ENCODE measurements at regions not wholly inside any gene's neighbourhood (a gene's known extent, or its start where the extent isn't known, plus 50 kb on each side); places are given as distances from the start of the nearest gene placed in this dataset.
"Not testable (repeated sequence)": the region's sequence is repeated elsewhere in the genome, so short reads cannot be mapped to it uniquely, and the experiment has no call there.

- DNase-seq (ENCODE audit: low read depth in 4 of 4, low spot score in 3 of 4) = no peak
Measured at GRCh38 chr1:232859216-232859615, 54.0 kb downstream of the MAP10 start.

- no peak for DNase-seq (ENCODE audit: low read depth in 4 of 4, low spot score in 3 of 4)
Measured at GRCh38 chr1:232861107-232861506, 55.9 kb downstream of the MAP10 start.

DNA sequence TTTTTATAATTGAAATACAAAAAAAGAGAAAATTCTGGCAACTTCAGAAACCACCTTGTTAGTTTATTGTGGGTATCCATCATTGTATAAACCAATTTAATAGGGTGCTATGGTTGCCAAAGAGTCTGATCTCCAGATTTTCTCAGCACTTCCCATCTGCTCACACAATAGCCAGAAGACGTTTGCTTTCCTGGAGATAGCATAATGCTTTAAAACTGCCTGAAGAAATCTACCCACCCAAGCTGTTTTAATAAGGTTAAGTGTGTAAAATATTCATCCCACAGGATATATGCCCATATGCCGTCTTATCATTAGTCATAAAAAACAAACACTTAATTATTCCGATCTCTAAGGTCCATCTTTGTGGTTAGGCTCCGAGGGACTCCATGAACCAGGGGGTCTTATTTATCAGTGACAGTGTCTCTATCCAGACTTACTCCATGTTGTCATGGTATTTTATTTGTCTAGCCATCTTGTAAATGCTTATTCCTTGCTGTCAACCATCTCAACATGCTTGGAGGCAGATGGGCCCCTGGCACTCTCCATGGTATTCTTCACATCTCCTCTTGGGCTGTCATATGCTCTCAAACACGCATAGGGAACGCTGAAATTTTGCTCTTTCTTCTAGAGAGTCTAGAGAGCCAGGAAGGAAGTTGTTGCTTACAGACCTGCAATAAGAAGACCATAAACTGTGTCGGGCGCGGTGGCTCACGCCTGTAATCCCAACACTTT is 58.5 kb downstream of the MAP10 start:
- DNase-seq (ENCODE audit: low read depth in 4 of 4, low spot score in 3 of 4) = no peak

GRCh38 chr1:232865102-232865931 is 60.1 kb downstream of the MAP10 start:
- no peak for DNase-seq (ENCODE audit: low read depth in 4 of 4, low spot score in 3 of 4)

GRCh38 chr1:232868793-232869491 is 63.7 kb downstream of the MAP10 start:
- no peak for DNase-seq (ENCODE audit: low read depth in 4 of 4, low spot score in 3 of 4)

- DNase-seq (ENCODE audit: low read depth in 4 of 4, low spot score in 3 of 4) = not testable (repeated sequence)
Measured at GRCh38 chr1:232871291-232871969, 66.2 kb downstream of the MAP10 start.

DNA sequence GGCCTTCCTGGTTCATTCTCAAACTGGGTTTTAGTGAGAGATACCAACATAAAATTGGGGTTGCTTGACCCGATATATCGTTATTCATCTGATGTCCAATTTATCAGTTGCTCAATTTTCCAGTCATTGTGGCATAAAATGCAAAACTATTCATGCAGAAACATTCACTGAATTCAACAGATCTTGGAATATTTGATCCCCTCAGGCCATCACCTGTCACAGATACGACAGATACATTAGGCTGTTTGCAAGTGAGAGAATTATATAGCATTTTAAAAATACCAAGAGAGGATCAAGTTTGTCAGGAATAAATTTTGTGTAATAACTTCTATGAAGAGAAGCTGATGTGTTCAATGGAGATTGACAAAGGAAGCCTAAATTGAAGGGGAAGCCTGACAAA is 67.1 kb downstream of the MAP10 start:
- DNase-seq (ENCODE audit: low read depth in 4 of 4, low spot score in 3 of 4) = no peak

DNA sequence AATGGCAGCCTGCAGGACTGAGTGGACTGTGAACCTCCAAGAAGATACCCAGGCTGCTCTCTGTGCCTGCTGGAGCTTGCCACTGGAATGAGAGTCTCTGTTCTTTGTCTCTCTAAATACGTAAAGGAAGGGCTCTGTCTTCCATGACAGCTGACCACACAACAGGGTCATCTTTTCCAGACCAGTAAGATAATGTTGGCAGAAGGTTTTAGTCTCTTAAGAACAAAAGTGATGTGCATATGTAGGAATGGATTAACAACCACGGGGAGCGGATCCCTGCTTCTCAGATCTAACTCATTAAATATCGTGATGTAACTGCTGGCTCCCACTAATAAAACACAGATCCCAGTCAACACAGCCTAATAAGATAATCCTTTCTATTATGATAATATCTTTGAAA is 67.5 kb downstream of the MAP10 start:
- DNase-seq (ENCODE audit: low read depth in 4 of 4, low spot score in 3 of 4) = no peak

GRCh38 chr1:232873412-232873811 is 68.2 kb downstream of the MAP10 start:
- no peak for DNase-seq (ENCODE audit: low read depth in 4 of 4, low spot score in 3 of 4)

- DNase-seq (ENCODE audit: low read depth in 4 of 4, low spot score in 3 of 4) = no peak
Measured at GRCh38 chr1:232873931-232874330, 68.7 kb downstream of the MAP10 start.

DNA sequence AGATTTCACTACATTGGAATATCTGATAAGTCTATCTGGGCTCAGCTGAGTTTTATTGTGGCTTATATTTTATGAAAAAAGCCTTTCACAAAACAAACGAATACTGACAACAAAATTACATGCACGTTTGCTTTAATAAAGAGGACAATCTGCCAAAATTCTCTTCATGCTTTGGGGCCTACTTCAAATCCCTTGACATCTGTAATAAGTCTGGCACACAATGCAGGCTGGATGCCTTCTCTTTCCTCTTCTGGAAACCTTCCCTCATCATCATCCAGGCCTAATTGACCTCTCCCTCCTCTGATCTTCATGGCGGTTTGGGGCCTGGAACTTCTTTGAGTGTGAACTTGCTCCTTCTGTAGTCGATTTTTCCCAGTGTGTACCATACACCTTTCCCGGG is 70.3 kb downstream of the MAP10 start:
- DNase-seq (ENCODE audit: low read depth in 4 of 4, low spot score in 3 of 4) = no peak

- no peak for DNase-seq (ENCODE audit: low read depth in 4 of 4, low spot score in 3 of 4)
Measured at GRCh38 chr1:232876506-232877364, 71.5 kb downstream of the MAP10 start.

- DNase-seq (ENCODE audit: low read depth in 4 of 4, low spot score in 3 of 4) = no peak
Measured at GRCh38 chr1:232877365-232878028, 72.3 kb downstream of the MAP10 start.

DNA sequence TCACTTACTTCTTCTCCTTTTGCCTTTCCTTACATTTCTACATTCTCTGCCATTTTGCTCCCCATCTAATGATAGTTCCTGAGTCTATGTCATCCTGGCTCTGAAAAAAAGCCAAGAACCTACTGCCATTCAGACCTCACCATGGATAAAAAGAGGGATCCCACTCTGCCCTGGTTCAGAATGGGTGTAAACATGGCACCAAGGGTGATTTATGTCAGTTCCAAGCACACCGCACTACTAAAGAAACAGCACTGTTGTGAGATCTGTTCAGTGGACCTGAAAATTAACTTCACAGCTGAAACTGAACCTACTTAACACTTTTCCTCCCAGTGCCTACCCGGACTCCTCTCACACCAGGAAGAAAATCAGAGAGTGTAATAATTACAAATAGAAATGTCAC is 72.3 kb upstream of the NTPCR start:
- DNase-seq (ENCODE audit: low read depth in 4 of 4, low spot score in 3 of 4) = peak in 3 of 4 donors; percentile 44 to 61 (median 51)

DNA sequence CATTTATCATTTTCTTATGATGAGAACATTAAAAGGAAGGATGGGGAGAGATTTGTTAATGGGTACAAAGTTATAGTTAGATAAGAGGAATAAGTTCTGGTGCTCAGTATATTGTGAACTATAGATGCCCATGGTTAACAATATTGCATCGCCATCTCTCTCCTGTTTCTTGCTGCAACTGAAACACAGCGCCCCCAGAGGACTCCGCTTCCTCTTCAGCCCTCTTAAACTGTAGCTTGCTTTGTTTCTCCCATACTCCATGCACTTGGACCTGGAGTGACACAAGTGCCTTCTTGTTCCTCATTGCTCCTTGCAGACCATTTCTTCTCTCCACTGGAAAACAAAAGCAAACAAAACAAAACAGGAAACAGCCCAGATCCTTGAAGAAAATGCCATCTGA is 70.1 kb upstream of the NTPCR start:
- no peak for DNase-seq (ENCODE audit: low read depth in 4 of 4, low spot score in 3 of 4)

DNA sequence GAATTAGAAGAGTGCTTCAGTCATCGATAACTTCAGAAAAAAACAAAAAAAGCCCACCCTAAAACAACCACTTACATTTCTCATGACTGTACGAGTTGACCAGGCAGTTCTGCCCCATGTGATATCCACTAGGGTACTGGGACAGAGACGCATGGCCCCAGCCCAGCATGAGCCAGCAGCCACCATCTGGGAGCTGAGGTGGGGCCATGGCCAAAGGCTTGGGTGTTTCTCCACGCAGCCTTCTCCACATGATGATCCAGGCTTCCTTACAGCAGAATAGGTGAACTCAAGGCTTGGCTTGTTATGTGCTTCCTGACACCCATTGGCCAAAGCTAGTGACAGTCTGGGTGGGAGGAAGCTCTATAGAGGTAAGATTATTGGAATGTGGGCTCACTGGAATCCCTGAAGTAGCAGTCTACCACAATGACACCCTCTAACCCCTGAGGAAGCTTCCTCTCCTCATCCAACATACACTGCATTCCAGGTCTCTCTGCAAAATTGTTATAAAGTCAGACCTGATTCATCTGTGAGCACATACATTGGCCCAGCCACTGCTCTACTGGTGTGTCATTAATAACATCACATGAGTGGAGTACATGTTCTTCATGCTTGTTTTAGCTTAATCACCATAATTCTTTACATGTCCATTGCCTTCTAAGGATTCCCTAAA is 66.3 kb upstream of the NTPCR start:
- no peak for DNase-seq (ENCODE audit: low read depth in 4 of 4, low spot score in 3 of 4)

GRCh38 chr1:232886271-232886670 is 64.1 kb upstream of the NTPCR start:
- no peak for DNase-seq (ENCODE audit: low read depth in 4 of 4, low spot score in 3 of 4)

DNA sequence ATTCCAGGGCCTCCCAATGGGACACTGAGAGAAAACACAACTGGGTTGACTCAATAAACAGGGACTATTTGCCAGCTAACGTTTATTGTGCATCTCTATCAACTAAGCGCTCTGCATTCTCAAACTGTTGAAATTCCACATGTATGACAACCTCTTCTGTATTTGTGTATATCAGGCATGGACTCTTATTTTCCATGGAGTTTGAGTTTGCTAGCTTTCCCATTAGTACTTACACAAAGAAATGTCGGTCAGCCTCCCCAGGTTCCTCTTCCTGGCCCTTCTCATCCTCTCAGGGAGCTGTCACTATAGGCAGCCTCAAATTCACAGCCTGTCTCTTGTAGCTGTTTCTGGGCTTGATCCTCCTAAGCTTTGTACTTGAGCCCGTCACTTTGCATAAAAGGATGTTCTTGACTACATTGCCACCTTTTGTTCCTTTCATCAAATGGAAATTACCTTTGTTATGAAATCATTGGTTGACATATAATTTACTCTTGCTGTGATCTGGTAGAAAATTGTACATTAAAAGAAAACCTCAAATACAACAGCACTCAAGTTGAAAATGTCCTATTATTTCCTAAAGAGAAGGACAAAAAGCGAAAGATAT is 60.0 kb upstream of the NTPCR start:
- DNase-seq (ENCODE audit: low read depth in 4 of 4, low spot score in 3 of 4) = no peak

Measured in right renal pelvis (tissue), 4 donors.